Activated naive CD4-positive, alpha-beta T cell treated with anti-CD3 and anti-CD28 coated beads, Interleukin-2, amount 50 U/mL, for 72 hours (primary cell): ENCODE measurements at regions not wholly inside any gene's neighbourhood (a gene's known extent, or its start where the extent isn't known, plus 50 kb on each side); places are given as distances from the start of the nearest gene placed in this dataset.

Experiments
- ATAC-seq, 2 donors: fragments of 150-1000 bp; cut with Tn5 transposase; 2 replicates each; pipeline ENCODE4 v1.10.0; 2021; ENCODE audit warnings: mild to moderate bottlenecking in 2 of 2, moderate library complexity in 2 of 2
- DNase-seq, 2 donors: peaks; one replicate each; pipeline ENCODE4 v3.0.0; 2021 to 2022; ENCODE audit warnings: low spot score in 2 of 2
- H3K27ac Mint-ChIP-seq, 2 donors: one replicate each; pipeline ENCODE4 v1.8.0; 2022; ENCODE audit warnings: mild to moderate bottlenecking in 2 of 2, mixed read lengths in 2 of 2
- H3K36me3 Mint-ChIP-seq, 2 donors: one replicate each; pipeline ENCODE4 v1.8.0; 2022; ENCODE audit warnings: mixed read lengths in 2 of 2
- H3K9me3 Mint-ChIP-seq, 2 donors: one replicate each; pipeline ENCODE4 v1.8.0; 2022; ENCODE audit warnings: mixed read lengths in 2 of 2

DNA sequence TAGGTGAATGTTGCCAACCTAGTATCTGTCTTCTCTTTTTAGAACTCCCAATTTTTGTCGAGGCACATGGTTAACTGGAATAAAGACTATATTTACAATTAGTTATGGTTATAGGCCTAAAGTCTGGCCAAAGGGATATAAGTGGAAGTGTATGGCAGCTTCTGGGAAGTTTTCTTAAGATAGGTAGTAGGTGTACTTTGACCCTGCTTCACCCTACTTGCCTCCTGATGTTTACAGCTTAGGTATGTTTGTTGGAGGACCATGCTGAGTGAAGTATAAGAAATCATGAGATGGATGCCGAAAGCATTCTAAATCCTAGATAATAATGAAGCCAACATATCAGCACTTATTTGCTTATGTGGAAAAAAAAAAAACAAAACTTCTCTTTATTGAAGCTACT lies 272.1 kb downstream of the S1PR1 start:
- Mint-ChIP-seq H3K9me3 (no peaks in the 10 kb centered on the region), H3K36me3 (no peaks in the 10 kb centered on the region), H3K27ac (no peak overlapping the region)
- DNase-seq (no peak), ATAC-seq (no peak)

- Mint-ChIP-seq H3K27ac (no peak overlapping the region), H3K9me3 (no peaks in the 10 kb centered on the region), H3K36me3 (no peaks in the 10 kb centered on the region)
- no peak for DNase-seq
- no peak for ATAC-seq
These were observed 272.6 kb downstream of the S1PR1 start for GRCh38 chr1:101509370-101509769.

DNA sequence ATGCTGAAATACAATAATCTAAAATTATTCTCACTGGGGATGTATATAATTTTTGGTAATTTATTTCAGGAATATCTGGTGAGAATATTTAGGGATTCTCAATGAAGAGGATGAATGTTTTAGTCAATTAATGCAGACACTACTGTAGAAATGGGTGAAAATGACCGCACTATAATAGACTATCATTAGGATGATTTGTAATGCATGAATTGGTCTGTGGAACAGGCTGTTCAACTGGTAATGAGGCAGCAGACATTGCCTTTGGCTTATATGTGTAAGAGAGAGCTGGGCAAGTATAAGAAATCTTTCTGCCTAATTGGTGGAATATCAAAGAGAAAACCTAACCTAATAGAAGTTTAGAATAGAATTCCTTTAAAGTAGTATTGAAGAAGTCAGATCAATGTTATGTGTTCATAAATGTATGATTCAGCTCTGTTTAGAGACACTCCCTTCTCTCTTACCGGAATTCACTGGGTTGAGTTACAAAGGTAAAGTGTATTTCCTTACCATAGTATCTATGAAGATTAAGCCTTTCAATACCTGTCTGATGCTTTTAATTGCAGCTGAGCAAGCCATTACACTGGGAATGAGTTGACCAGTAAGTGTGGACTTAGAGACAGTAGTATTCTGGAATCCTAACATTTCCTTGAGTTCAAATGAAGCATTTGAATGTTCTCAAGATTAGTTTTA lies 274.5 kb downstream of the S1PR1 start:
- no peak for ATAC-seq

DNA sequence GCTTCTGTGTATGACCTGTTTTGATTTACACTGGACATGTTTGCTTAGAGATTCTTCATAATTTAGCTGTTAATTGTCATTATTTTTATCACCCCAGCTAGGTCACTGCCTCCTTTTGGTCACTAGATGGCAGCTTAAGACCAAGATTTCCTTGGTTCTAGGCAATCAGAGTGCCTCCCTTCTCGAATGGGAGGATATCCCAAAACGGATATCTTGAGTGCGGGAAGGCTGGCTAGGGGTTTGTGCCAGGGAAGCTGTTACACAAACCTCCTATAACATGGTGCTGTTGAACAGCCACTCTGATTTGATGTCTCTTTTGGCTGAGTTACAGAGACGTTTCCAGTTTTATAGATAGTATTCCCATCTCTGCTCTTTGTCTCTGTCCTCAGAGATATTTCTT lies 283.5 kb downstream of the S1PR1 start:
- ATAC-seq = peak; percentile 43 to 72
- Mint-ChIP-seq H3K36me3 (no peaks in the 10 kb centered on the region), H3K27ac (no peak overlapping the region), H3K9me3 (peaks cover 3 to 4% of the 10 kb centered on the region in 2 donors)
- peak in 1 of 2 donors; percentile 13 for DNase-seq

More for the DNA sequence above, 274.5 kb downstream of the S1PR1 start:
- Mint-ChIP-seq H3K9me3 (peaks cover 0 to under 1% of the 10 kb centered on the region in 2 donors), H3K27ac (no peak overlapping the region), H3K36me3 (no peaks in the 10 kb centered on the region)
- DNase-seq = no peak

DNA sequence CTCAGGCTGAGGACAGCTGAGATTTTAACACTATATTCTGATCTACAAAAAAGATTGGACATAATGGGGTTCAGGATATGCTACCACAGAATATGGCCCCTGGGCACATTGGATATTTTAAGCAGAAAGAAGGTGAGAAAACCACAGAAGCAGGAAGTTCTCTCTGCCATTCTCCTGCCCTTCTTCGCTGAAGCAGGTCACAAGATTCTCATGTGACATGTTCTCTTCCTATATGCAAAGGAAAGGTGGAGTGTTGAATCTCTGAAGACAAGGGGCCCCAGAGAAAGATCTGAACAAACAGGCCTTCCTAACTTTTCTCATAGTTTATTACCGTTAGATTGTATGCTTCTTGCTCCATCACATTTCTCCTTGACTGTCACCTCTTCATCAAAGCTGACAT lies 285.7 kb downstream of the S1PR1 start:
- ATAC-seq (no peak), DNase-seq (no peak)
- H3K36me3 Mint-ChIP-seq = no peaks in the 10 kb centered on the region
- no peaks in the 10 kb centered on the region for H3K9me3 Mint-ChIP-seq
- no peak overlapping the region for H3K27ac Mint-ChIP-seq

DNA sequence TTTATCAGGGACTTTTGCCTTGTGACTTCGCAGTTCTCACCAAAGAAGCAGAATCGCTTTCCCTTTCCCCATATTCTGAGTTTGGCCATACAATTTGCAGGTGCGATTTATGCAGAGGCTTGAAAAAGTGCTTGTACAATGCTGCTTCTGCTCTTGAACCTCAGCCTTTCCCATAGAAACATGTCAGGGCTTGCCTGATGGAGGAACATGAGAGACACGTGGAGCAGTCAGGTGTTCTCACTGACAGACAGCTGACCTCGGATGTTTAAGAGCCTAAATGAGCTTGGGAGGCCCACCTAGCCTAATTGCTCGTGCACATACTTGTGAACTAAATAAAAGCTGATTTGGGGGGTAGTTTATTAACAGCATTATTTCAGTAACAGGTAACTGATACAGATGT lies 290.0 kb downstream of the S1PR1 start:
- no peaks in the 10 kb centered on the region for H3K9me3 Mint-ChIP-seq
- no peaks in the 10 kb centered on the region for H3K36me3 Mint-ChIP-seq
- DNase-seq = no peak
- H3K27ac Mint-ChIP-seq = no peak overlapping the region
- no peak for ATAC-seq

DNA sequence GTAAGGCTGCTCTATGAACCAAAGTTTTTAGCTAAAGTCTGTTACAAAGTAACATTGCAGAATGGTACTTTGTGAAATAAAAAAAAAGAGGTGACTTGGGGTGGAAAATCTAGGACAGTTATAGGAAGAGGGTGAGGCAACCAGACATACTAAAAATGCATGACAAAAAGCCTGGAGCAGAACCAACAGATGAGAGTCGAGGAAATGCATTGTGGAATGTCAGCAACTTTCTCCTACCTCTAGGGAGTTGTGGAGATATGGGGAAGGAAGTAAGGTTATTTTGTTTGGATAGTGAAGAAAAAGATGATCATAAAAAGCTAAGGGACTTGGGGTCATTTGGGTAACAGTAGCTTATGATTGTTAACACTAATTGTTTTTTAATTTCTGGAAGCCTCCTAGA lies 295.6 kb downstream of the S1PR1 start:
- no peak for ATAC-seq
- Mint-ChIP-seq H3K36me3 (no peaks in the 10 kb centered on the region), H3K9me3 (no peaks in the 10 kb centered on the region), H3K27ac (no peak overlapping the region)
- no peak for DNase-seq

DNA sequence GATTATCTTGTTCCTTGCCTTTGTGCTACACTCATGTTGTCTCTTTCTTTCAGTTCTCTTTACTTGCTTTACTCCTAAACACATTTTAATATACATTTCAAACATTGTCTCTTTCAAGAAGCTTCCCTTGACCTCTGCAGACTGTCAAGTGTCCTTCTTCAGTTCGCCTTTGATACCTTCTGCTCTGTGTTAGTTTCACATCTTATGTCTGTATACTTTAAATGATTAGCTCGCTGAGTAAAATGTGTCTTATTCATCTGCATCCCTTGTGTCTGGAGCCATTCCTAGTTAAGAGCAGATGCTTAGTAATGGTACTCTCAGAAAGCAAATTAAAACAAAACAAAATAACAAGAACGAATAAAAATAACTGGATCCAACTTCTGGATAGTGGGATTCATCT lies 303.3 kb downstream of the S1PR1 start:
- ATAC-seq (no peak), DNase-seq (no peak)
- H3K27ac Mint-ChIP-seq = peak overlapping the region in 1 of 2 donors; percentile 10
- no peaks in the 10 kb centered on the region for H3K9me3 Mint-ChIP-seq
- H3K36me3 Mint-ChIP-seq = no peaks in the 10 kb centered on the region

DNA sequence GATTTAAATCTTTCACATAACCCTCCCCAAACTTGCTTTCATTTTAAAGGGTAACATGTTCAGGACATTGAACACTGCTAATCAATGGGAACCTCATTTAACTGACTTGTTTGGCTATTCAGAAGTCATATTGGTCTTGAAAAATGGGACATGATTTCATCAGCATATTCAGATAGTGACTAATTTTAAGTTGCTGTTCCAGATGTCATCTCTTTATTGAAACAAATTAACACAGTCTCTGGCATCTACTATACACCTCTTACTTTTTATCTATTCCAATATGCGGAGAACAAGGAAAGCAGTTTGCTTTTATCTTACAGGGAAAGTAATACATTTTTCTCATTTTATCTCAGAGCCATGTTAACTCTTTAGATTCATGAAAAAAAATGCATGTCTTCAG lies 310.1 kb downstream of the S1PR1 start:
- Mint-ChIP-seq H3K9me3 (no peaks in the 10 kb centered on the region), H3K27ac (no peak overlapping the region), H3K36me3 (no peaks in the 10 kb centered on the region)
- no peak for DNase-seq
- ATAC-seq = no peak

DNA sequence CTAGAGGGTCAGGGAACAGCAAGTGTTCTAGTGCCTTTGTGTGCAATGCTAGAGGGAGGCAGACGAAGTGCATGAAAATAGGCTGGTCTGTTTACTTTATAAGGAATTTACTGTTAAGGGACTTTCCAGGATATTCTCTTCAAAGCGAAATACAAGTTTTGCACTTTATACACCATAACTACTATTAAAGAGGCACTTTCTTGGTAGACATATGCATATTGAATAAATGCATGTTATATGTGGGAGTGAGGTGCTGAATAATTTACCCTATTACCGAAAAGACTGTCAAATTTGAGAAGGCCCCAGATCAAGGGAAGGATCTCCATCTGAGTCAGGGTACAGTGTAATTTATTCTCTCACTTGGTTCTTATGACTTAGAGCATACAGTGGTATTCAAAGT lies 310.5 kb downstream of the S1PR1 start:
- ATAC-seq = no peak
- no peak for DNase-seq
- no peak overlapping the region for H3K27ac Mint-ChIP-seq
- no peaks in the 10 kb centered on the region for H3K36me3 Mint-ChIP-seq
- H3K9me3 Mint-ChIP-seq = no peaks in the 10 kb centered on the region

GRCh38 chr1:101548376-101548775 lies 311.6 kb downstream of the S1PR1 start:
- DNase-seq (no peak), ATAC-seq (no peak)
- H3K27ac Mint-ChIP-seq = no peak overlapping the region
- H3K9me3 Mint-ChIP-seq = no peaks in the 10 kb centered on the region
- no peaks in the 10 kb centered on the region for H3K36me3 Mint-ChIP-seq

- H3K36me3 Mint-ChIP-seq = no peaks in the 10 kb centered on the region
- no peak overlapping the region for H3K27ac Mint-ChIP-seq
- DNase-seq (no peak), ATAC-seq (no peak)
- H3K9me3 Mint-ChIP-seq = no peaks in the 10 kb centered on the region
These were observed 313.8 kb downstream of the S1PR1 start for GRCh38 chr1:101550581-101550980.

GRCh38 chr1:101566883-101567538 lies 330.2 kb downstream of the S1PR1 start:
- no peaks in the 10 kb centered on the region for H3K9me3 Mint-ChIP-seq
- H3K36me3 Mint-ChIP-seq = no peaks in the 10 kb centered on the region
- no peak for ATAC-seq
- no peak for DNase-seq
- no peak overlapping the region for H3K27ac Mint-ChIP-seq

GRCh38 chr1:101567582-101568189 lies 330.9 kb downstream of the S1PR1 start:
- ATAC-seq (peak; percentile 62 to 77), DNase-seq (peak in 1 of 2 donors; percentile 55)
- no peak overlapping the region for H3K27ac Mint-ChIP-seq
- H3K36me3 Mint-ChIP-seq = no peaks in the 10 kb centered on the region
- H3K9me3 Mint-ChIP-seq = no peaks in the 10 kb centered on the region

DNA sequence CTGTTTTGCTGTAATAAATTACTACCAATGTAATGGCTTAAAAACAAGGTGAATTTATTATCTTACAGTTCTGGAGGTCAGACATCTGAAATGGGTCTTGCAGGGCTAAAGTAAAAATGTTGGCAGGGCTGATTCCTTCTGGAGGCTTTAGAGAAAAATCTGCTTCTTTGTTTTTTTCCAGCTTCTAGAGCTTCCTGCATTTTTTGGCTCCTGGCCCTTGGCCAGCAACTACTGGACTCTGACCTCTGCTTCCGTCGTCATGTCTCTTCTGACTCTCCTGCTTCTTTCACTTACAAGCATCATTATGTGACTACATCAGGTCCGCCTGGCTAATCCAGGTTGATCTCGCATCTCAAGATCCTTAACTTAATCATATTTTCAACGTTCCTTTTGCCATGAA lies 350.9 kb downstream of the S1PR1 start:
- Mint-ChIP-seq H3K9me3 (no peaks in the 10 kb centered on the region), H3K27ac (no peak overlapping the region), H3K36me3 (no peaks in the 10 kb centered on the region)
- DNase-seq = no peak
- no peak for ATAC-seq

- H3K27ac Mint-ChIP-seq = no peak overlapping the region
- no peaks in the 10 kb centered on the region for H3K36me3 Mint-ChIP-seq
- no peaks in the 10 kb centered on the region for H3K9me3 Mint-ChIP-seq
- ATAC-seq (peak in 1 of 2 donors; percentile 66), DNase-seq (no peak)
These were observed 351.9 kb downstream of the S1PR1 start for GRCh38 chr1:101588677-101589076.

GRCh38 chr1:101592845-101593244 lies 356.0 kb downstream of the S1PR1 start:
- H3K36me3 Mint-ChIP-seq = no peaks in the 10 kb centered on the region
- ATAC-seq = no peak
- DNase-seq = no peak
- no peaks in the 10 kb centered on the region for H3K9me3 Mint-ChIP-seq
- H3K27ac Mint-ChIP-seq = no peak overlapping the region

GRCh38 chr1:101595881-101596374 lies 359.1 kb downstream of the S1PR1 start:
- Mint-ChIP-seq H3K27ac (no peak overlapping the region), H3K36me3 (no peaks in the 10 kb centered on the region), H3K9me3 (no peaks in the 10 kb centered on the region)
- no peak for DNase-seq
- ATAC-seq = peak in 1 of 2 donors; percentile 30
